ENCODE measurements at regions not wholly inside any gene's neighbourhood (a gene's known extent, or its start where the extent isn't known, plus 50 kb on each side); places are given as distances from the start of the nearest gene placed in this dataset.
A peak's percentile ranks its signal among the peaks of the same experiment; 100 is the strongest.

GRCh38 chr1:195475568-195475967, 1132.7 kb downstream of the KCNT2 start:
- ATAC-seq (no peak), DNase-seq (ENCODE audit: low spot score) (no peak)

- no peak for DNase-seq (ENCODE audit: low spot score)
- ATAC-seq: no peak
These were observed 1135.9 kb downstream of the KCNT2 start for GRCh38 chr1:195472291-195472690.

GRCh38 chr1:195466639-195467038, 1141.6 kb downstream of the KCNT2 start:
- no peak for DNase-seq (ENCODE audit: low spot score)

GRCh38 chr1:195462646-195463045, 1145.6 kb downstream of the KCNT2 start:
- DNase-seq (ENCODE audit: low spot score) (no peak), ATAC-seq (no peak)

More at GRCh38 chr1:195466639-195467038, 1141.6 kb downstream of the KCNT2 start:
- ATAC-seq: no peak

GRCh38 chr1:195462152-195462551, 1146.1 kb downstream of the KCNT2 start:
- DNase-seq (ENCODE audit: low spot score) (no peak), ATAC-seq (no peak)

DNA sequence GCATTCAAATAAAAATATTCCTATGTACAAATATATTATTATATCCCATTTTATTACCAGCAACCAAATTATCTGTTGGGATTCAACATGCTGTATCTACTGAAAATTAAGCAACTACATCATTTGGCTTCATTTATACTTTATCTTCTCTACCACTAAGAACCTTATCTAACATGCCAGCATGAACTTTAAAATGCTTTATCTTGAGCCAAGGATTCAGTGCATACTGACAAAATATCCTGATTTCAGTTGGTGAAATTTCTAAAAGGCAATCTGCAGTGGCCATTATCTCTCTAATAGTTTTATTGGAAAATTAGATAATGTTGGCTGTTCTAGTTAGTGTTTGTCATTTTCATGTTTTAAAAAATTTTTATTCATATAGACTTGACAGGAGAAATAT, 1149.9 kb downstream of the KCNT2 start:
- DNase-seq (ENCODE audit: low spot score): no peak
- ATAC-seq: no peak

DNA sequence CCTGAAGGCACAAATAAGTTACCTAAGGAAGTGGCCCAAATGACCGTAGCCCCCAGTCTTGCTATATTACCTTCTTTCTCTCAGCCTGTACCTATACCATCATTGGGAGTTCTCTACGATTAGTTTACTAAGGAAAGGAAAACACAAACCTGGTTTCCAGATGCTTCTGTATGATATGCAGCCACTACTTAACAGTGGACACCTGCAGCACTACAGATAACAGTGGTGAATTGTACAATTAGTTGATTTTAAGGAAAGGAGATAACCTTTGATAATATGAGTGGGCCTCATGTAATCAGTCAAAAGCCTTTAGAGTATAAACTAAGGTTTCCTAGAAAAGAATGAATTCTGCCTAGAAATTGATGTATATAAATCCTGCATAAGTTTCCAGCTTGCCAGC, 1157.4 kb downstream of the KCNT2 start:
- ATAC-seq (no peak), DNase-seq (ENCODE audit: low spot score) (no peak)

DNA sequence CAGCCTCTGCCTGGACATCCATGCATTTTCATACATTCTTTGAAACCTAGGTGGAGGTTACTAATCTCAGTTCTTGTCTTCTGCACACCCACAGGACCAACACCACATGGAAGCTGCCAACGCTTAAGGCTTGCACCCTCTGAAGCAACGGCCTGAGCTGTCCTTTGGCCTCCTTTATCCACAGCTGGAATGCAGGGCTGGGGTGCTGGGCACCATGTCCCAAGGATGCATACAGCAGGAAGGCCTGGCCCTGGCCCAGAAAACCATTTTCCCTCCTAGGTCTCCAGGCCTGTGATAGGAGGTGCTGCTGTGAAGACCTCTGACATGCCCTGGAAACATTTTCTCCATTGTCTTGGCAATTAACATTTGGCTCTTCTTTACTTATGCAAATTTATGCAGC, 1168.6 kb downstream of the KCNT2 start:
- ATAC-seq (no peak), DNase-seq (ENCODE audit: low spot score) (no peak)

- ATAC-seq (no peak), DNase-seq (ENCODE audit: low spot score) (no peak)
These were observed 1173.6 kb downstream of the KCNT2 start for GRCh38 chr1:195434566-195435203.

DNA sequence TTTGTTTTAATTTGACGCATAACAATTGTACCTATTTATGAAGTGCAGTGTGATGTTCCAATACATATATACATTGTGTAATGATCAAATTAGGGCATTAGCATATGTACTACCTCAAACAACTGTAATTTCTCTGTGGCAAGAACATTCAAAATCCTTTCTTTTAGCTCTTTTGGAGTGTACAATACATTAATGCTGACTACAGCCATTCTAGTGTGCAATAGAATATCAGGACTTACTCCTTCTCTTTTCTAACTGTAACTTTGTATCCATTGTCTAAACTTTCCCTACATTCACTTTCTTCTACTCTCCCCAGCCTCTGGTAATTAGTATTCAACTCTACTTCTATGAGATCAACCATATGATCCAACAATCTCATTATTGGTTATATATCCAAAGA, 1177.4 kb downstream of the KCNT2 start:
- DNase-seq (ENCODE audit: low spot score) (no peak), ATAC-seq (no peak)

- DNase-seq (ENCODE audit: low spot score) (no peak), ATAC-seq (no peak)
These were observed 1179.3 kb downstream of the KCNT2 start for GRCh38 chr1:195428927-195429326.

DNA sequence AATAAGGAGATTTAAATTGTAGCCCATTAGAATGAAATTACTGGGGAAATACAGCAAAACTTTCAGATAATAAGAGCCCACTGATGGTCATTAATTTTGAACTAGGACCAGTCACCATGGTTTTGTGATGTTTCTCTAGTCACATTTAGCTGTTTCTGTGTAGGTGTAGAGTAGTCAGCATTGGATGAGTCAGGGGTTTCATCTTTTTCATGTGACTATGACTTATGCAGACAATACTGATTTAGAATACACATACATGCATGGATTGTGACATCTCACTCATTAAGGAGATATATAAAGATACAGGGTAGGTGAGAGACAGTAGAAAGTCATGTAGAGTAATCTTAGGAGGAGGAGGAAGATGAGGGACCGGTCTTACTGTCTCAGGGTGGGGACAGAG, 1192.7 kb downstream of the KCNT2 start:
- no peak for DNase-seq (ENCODE audit: low spot score)
- ATAC-seq: no peak

DNA sequence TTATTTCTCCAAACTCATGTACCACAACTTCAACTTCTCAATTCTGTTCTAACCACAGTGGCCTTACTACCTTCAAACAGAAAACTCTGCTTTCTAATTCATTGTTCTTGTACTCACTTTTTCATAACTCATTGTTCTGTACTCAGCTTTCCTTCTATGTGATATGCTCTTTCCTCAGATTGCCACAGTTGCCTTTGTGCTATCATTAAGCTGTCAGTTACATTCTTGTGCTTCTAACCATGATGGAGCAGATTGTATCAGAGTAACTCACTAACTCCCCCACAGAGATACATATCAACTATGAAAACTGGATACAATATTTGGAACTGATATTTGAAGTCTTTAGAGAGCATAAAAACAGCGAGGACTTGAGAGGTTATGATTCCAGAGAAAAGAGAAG, 1213.7 kb downstream of the KCNT2 start:
- DNase-seq (ENCODE audit: low spot score): no peak
- no peak for ATAC-seq

- DNase-seq (ENCODE audit: low spot score): no peak
- no peak for ATAC-seq
These were observed 1232.0 kb downstream of the KCNT2 start for GRCh38 chr1:195376190-195376589.

DNA sequence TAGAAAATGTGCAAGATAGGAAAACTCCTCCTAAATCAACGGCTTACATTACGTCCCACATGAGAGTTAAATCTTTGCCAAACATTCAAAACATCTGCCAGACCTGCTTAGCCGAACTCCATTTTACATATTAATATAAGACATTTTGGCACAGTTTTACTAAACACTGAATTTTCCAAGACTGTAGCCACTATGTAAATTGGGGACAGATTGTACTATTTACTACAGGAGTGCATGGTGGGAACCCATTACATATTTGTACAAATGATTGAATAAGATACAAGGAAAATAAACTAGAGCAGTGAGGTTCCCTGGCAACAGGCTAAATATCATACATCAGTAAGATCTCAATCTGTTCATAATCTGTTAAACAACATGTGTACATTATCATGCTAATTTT, 1234.4 kb downstream of the KCNT2 start:
- DNase-seq (ENCODE audit: low spot score) (no peak), ATAC-seq (no peak)

- ATAC-seq: peak; percentile 91
- no peak for DNase-seq (ENCODE audit: low spot score)
These were observed 1263.1 kb downstream of the KCNT2 start for GRCh38 chr1:195345149-195345548.

DNA sequence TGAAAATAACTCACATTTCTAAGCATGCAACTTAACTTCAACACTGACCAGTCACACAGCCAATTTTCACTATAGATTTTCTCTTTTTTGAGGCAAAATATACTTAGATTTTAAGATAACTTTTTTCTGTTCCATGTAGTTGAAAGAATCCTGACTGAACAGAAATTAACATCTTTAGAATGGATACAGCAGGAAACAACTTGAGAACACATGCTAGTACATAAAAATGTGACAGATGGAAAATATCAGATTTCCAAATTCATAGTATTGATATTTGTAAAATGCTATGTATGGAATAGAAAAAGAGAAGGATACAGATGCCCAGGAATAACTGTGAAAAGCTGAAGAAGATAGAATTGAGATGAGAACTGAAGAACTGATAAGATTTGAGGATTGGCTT, 1270.6 kb downstream of the KCNT2 start:
- no peak for DNase-seq (ENCODE audit: low spot score)

GRCh38 chr1:195336812-195337211, 1271.4 kb downstream of the KCNT2 start:
- no peak for ATAC-seq
- no peak for DNase-seq (ENCODE audit: low spot score)

More for the DNA sequence above, 1270.6 kb downstream of the KCNT2 start:
- ATAC-seq: no peak

DNA sequence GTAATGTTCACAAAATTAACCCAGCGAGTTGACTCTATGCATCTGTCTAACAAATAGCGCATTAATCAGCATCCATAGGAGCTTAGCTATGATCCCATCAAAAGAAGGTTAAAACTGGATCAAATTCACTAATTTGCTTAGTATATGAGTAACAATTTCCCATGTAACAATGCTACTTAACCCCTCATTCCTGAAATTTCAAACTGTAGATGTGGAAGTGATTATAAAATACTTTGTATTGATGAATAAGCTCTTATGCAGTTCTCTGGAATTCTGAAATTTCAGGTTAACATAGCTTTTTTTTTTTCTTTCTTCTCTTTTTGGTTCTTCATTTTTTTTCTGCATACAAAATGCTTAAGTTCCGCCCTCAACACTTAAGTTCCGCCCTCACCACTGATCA, 1272.7 kb downstream of the KCNT2 start:
- ATAC-seq (no peak), DNase-seq (ENCODE audit: low spot score) (no peak)

DNA sequence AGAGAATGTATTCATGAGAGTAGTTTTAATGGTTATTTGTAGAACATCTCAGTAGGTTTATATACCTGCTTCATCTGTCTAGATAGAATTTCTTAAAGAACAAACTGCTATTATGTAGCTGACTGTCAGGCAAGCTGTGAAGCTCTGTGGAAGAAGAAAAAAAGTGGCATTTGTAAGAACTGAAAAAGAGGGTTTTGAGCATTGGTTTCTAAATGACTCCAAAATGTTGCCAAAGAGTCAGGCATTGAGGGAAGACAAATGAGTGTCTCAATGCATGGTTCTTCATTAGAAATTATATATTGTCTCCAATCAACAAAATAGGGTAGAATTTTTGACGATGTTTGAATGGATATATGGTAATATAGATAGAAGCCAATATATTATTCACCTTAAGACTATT, 1276.1 kb downstream of the KCNT2 start:
- no peak for ATAC-seq
- DNase-seq (ENCODE audit: low spot score): no peak

DNA sequence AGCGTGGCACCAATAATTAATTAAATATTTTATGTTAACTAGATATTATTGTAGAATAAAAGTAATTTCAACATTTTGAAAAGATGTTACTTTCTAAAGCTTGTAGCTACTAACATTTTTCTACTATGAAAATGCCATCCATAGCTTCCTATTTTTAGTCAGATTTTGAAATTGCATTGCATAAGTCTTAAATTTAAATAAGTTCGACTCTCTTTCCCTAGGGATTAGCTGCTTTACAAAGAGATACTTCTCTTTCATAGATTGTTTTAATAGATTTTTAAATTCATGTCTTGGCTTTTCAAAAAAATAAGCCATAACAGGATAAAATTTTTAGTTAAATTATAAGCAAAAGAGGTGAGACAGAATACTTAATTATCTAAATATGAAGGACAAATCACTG, 1279.6 kb downstream of the KCNT2 start:
- ATAC-seq (no peak), DNase-seq (ENCODE audit: low spot score) (no peak)

DNA sequence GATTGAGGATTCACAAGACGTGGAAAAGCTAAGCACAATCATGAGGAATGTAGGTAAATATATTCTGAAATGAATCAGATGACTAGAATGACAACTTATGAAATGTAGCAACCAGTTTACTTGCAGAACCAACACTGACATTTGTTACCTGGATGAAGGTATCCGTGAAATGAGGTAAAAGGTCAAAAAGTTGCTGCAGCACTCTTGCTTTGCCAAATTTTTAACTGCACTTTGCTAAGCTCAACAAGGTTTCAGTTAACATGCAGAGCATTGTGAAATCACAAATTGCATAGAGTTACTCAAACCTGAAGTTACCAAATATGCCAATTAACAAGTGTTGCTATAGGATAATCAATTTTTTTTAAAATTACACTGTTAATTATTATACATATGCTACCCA, 1280.1 kb downstream of the KCNT2 start:
- peak; percentile 46 for DNase-seq (ENCODE audit: low spot score)

DNA sequence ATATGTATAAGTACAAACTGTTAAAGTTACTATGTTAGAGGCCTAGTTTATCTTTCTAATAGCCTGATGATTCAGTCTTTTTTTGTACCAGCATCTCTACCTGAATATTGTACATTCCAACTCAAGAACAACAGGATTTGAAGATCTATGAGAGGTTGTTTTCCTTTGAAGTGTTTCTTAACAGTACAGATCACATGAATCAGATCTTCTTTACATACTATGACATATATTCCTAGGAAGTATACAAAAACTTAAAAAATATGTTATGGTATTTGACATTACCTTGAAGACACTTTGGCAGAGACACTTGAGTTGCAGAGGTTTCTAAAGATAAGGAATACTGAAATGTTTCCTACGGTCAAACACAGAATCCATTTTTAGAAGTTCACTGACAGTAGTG, 1280.9 kb downstream of the KCNT2 start:
- ATAC-seq: no peak
- DNase-seq (ENCODE audit: low spot score): no peak

More for the DNA sequence above, 1280.1 kb downstream of the KCNT2 start:
- ATAC-seq: peak; percentile 98

Data from left lobe of liver (tissue), 2 donors.